Esophagus muscularis mucosa (tissue), 4 donors: ENCODE measurements at regions not wholly inside any gene's neighbourhood (a gene's known extent, or its start where the extent isn't known, plus 50 kb on each side); places are given as distances from the start of the nearest gene placed in this dataset.

Experiments used
- DNase-seq: peaks from one replicate; pipeline ENCODE4 v3.0.0-alpha.2; 2017; ENCODE audit errors: extremely low spot score
- H3K27ac ChIP-seq, 4 donors: fragments of 200-600 bp; sonication (generic); replicated peaks in 1 of 4; 1 replicate in 3 of 4; 2 replicates in 1 of 4; pipeline ENCODE4 v1.5.1; 2016 to 2019; ENCODE audit warnings: mild to moderate bottlenecking in 1 of 4
- H3K27me3 ChIP-seq, 4 donors: fragments of 200-600 bp; sonication (generic); one replicate each; pipeline versions ENCODE4 v1.5.1 to v1.6.0; 2016 to 2019
- H3K36me3 ChIP-seq, 4 donors: fragments of 200-600 bp; sonication (generic); one replicate each; pipeline ENCODE4 v1.5.1; 2016 to 2019
- H3K4me1 ChIP-seq, 4 donors: fragments of 200-600 bp; sonication (generic); one replicate each; pipeline ENCODE4 v1.5.1; 2016 to 2019
- H3K4me3 ChIP-seq, 4 donors: fragments of 200-600 bp; sonication (generic); 1 replicate in 2 of 4; 2 replicates in 2 of 4; pipeline ENCODE4 v1.5.1; 2016 to 2019; ENCODE audit warnings: mild to moderate bottlenecking in 4 of 4, moderate library complexity in 1 of 4
- H3K9me3 ChIP-seq, 4 donors: fragments of 200-600 bp; sonication (generic); 1 replicate in 3 of 4; 2 replicates in 1 of 4; pipeline ENCODE4 v1.5.1; 2016 to 2019
- EP300 ChIP-seq: sonication (generic); formaldehyde crosslinking; IDR thresholded peaks from one replicate; pipeline ENCODE4 v1.6.1; 2017; ENCODE audit warnings: antibody characterized with exemption
- POLR2A ChIP-seq: fragments of 450-650 bp; IDR thresholded peaks from one replicate; pipeline ENCODE4 v1.6.1; 2017; ENCODE audit warnings: antibody characterized with exemption, moderate library complexity, mild to moderate bottlenecking, low read depth
- POLR2AphosphoS5 ChIP-seq, 2 donors: sonication (generic); formaldehyde crosslinking; IDR thresholded peaks; one replicate each; pipeline ENCODE4 v1.6.1; 2017; ENCODE audit warnings: antibody characterized with exemption in 2 of 2
- WGBS: methylation state at CpG from one replicate; pipeline ENCODE4 v1.1.5; 2018; 5-methylcytosine and 5-hydroxymethylcytosine counted together
- intact Hi-C: fragments of 100-400 bp; cut with DNase I; formaldehyde crosslinking; loops from one replicate; pipeline ENCODE4 v1.15.1; 2023
- TF ChIP-seq, protein P1 (sequence below), 3 experiments: fragments of 200-600 bp in 2 of 3; fragments of 450-650 bp in 1 of 3; sonication (generic) in 2 of 3; IDR thresholded peaks; one replicate each; pipeline ENCODE4 v1.5.1; 2017 to 2019; ENCODE audit warnings: antibody characterized with exemption in 3 of 3, mild to moderate bottlenecking in 2 of 3, moderate library complexity in 1 of 3

DNA sequence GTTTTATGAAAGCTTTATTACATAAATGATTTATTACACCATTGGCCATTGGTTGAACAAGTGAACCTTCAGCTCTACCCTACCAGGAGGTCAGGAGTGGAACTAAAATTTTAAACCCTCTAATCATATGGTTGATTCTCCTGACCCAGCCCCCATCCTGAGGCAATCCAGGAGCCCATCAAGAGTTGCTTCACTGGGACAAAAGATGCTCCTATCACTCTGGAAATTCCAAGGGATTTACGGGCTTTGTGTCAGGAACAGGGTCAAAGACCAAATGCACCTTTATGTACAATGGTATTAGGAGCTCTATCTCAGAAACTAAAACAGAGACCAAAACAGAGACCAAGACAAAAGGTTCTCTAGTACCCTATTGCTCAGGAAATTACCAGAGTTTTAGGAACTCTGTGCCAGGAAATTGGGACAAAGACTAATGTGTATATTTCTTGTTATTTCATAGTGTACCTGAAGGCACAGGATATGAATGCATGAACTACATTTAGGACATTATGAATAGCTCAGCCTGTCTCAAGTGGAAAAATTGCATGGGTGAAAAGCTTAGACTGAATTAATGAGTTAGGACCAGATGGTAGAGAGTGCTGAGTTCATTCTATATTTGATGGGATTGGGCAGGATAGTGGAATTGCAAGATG, 171.7 kb upstream of the FLRT2 start:
- no peak overlapping the region for H3K27ac ChIP-seq
- no peak for DNase-seq
- H3K9me3 ChIP-seq = no peaks in the 10 kb centered on the region
- WGBS = 100% methylated on average over 1 of the region's 1 CpG
- intact Hi-C loops = no loop called here
- H3K36me3 ChIP-seq = no peaks in the 10 kb centered on the region
- no peaks in the 10 kb centered on the region for H3K4me1 ChIP-seq
- TF ChIP-seq, protein P1, sequence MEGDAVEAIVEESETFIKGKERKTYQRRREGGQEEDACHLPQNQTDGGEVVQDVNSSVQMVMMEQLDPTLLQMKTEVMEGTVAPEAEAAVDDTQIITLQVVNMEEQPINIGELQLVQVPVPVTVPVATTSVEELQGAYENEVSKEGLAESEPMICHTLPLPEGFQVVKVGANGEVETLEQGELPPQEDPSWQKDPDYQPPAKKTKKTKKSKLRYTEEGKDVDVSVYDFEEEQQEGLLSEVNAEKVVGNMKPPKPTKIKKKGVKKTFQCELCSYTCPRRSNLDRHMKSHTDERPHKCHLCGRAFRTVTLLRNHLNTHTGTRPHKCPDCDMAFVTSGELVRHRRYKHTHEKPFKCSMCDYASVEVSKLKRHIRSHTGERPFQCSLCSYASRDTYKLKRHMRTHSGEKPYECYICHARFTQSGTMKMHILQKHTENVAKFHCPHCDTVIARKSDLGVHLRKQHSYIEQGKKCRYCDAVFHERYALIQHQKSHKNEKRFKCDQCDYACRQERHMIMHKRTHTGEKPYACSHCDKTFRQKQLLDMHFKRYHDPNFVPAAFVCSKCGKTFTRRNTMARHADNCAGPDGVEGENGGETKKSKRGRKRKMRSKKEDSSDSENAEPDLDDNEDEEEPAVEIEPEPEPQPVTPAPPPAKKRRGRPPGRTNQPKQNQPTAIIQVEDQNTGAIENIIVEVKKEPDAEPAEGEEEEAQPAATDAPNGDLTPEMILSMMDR (IDR thresholded peaks at IDR 0.05) = no peak
- TF ChIP-seq EP300 (no peak), POLR2A (no peak), POLR2AphosphoS5 (IDR thresholded peaks at IDR 0.05) (no peak)
- H3K27me3 ChIP-seq = no peaks in the 10 kb centered on the region
- no peak overlapping the region for H3K4me3 ChIP-seq

DNA sequence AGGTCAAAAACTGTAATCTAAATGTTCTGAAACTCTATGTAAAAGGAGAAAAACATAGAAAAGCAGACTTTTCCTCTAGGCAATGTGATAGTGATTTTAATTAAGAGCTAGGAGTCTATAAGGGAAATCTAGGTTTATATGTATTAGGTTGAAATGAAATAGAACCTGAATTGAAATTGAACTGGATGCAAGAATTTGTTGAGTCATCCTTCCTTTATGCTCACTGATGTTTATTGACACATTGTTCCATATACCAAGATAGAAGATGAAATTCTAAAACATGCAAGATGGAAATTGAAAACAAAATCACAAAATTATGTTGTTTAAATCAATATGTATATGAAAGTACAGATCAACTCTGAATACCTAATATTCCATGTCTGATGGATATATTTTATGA, 170.4 kb upstream of the FLRT2 start:
- Histone ChIP-seq H3K27me3 (no peaks in the 10 kb centered on the region), H3K4me3 (no peak overlapping the region), H3K9me3 (no peaks in the 10 kb centered on the region), H3K36me3 (no peaks in the 10 kb centered on the region), H3K4me1 (no peaks in the 10 kb centered on the region), H3K27ac (no peak overlapping the region)
- no peak for DNase-seq
- intact Hi-C loops = no loop called here
- TF ChIP-seq EP300 = no peak
- TF ChIP-seq POLR2AphosphoS5 (IDR thresholded peaks at IDR 0.05) = no peak
- no peak for TF ChIP-seq POLR2A
- TF ChIP-seq, protein P1 (IDR thresholded peaks at IDR 0.05) = no peak

DNA sequence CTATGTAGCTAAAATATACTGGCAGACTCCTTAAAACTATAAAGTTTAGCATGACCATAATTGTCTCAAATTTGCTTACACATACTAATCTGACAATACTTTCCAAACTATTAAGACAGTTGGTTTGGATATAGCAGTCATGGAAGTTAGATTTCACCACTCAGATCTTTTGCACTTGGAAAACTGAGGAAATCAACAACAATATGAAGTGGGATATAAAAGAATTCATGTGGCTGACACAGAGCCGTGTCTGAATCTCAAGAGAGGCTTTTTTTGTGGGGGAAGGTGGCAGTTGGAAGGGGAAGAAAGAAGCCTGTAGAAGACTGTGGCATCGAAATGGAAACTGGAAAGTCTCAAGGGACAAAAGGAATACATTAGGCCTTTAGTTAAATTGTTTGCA, 166.6 kb upstream of the FLRT2 start:
- WGBS = 69% methylated on average over 2 of the region's 2 CpGs
- H3K4me1 ChIP-seq = no peaks in the 10 kb centered on the region
- no peak overlapping the region for H3K4me3 ChIP-seq
- H3K27me3 ChIP-seq = no peaks in the 10 kb centered on the region
- TF ChIP-seq POLR2AphosphoS5 (IDR thresholded peaks at IDR 0.05) = no peak
- TF ChIP-seq, protein P1 (IDR thresholded peaks at IDR 0.05) = no peak
- no peak for TF ChIP-seq EP300
- TF ChIP-seq POLR2A = no peak
- intact Hi-C loops = no loop called here
- H3K36me3 ChIP-seq = no peaks in the 10 kb centered on the region
- no peak for DNase-seq
- no peaks in the 10 kb centered on the region for H3K9me3 ChIP-seq
- no peak overlapping the region for H3K27ac ChIP-seq

DNA sequence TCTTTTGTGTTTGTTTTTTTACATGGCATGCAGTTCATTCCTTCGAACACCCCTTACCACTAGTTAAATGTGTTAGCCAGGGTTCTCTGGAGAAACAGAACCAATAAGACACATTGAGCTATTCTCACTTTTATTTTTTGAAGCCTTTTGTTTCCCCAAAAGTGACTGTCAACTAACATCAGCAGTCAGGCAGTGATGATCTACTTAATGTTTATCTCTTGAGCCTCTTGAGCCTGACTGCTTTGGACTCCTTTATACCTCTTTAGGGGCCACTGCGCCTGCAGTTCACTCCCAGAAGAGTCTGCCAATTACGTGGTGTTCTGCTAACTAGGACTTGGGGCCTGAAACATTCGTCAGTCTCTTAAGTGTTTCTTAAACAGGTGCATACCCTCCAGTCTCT, 163.7 kb upstream of the FLRT2 start:
- no peak for DNase-seq
- TF ChIP-seq, protein P1 (IDR thresholded peaks at IDR 0.05) = no peak
- TF ChIP-seq POLR2A (no peak), EP300 (no peak)
- Histone ChIP-seq H3K27me3 (no peaks in the 10 kb centered on the region), H3K9me3 (no peaks in the 10 kb centered on the region), H3K4me3 (no peak overlapping the region), H3K27ac (no peak overlapping the region), H3K36me3 (no peaks in the 10 kb centered on the region), H3K4me1 (no peaks in the 10 kb centered on the region)
- WGBS = 85% methylated on average over 4 of the region's 4 CpGs
- intact Hi-C loops = no loop called here

DNA sequence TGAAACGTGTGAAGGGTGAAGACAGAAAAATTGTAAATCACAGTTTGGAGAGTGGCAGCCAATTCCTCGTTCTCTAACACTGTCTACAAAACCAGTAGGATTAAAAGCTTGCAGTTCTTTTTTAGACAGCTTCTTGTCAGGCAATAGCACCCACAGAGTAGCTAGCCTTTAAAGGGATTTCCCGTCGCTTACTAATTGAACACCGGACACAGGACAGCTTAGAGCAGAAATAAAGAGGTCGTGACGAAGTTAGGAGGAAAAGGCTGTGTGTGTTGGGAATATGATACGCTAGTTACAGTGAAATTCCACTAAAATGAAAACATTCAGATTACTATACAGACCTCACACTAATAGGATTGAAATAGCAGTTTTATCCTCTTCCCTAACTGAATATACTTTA, 149.1 kb upstream of the FLRT2 start:
- WGBS = 77% methylated on average over 8 of the region's 8 CpGs
- TF ChIP-seq POLR2AphosphoS5 (IDR thresholded peaks at IDR 0.05) (no peak), POLR2A (no peak), EP300 (no peak)
- TF ChIP-seq, protein P1 (IDR thresholded peaks at IDR 0.05) = no peak
- intact Hi-C loops = no loop called here
- DNase-seq = no peak
- no peak overlapping the region for H3K27ac ChIP-seq
- no peaks in the 10 kb centered on the region for H3K36me3 ChIP-seq
- H3K9me3 ChIP-seq = no peaks in the 10 kb centered on the region
- H3K4me1 ChIP-seq = no peaks in the 10 kb centered on the region
- no peaks in the 10 kb centered on the region for H3K27me3 ChIP-seq
- H3K4me3 ChIP-seq = no peak overlapping the region
